H1 (cell line): ENCODE measurements at regions not wholly inside any gene's neighbourhood (a gene's known extent, or its start where the extent isn't known, plus 50 kb on each side); places are given as distances from the start of the nearest gene placed in this dataset.
"Not testable (repeated sequence)": the region's sequence is repeated elsewhere in the genome, so short reads cannot be mapped to it uniquely, and the experiment has no call there.

Experiments
- CTCF ChIA-PET: fragments of 300-600 bp; sonication (Branson Sonifier 250); formaldehyde crosslinking; loops from one replicate; lab custom pipeline; 2021; ENCODE audit not compliant: partially characterized antibody; lab: Charles Lee
- POLR2A ChIA-PET: fragments of 300-600 bp; sonication (Branson Sonifier 250); formaldehyde crosslinking; loops from one replicate; lab custom pipeline; 2021; ENCODE audit warnings: inconsistent platforms; ENCODE audit not compliant: partially characterized antibody; lab: Charles Lee
- DNase-seq, 2 experiments: peaks; one replicate each; pipeline versions ENCODE4 v3.0.0 to v3.0.0-alpha.2; 2010 to 2022; ENCODE audit warnings: low spot score in 2 of 2, low read depth in 1 of 2, mixed read lengths in 1 of 2
- FAIRE-seq: peaks from 2 replicates; lab custom pipeline; 2011; peaks lifted over from hg19 to GRCh38; lab: Jason Lieb, UNC
- H2AFZ ChIP-seq: 2 replicates; pipeline ENCODE4 v1.8.1; 2012; ENCODE audit warnings: low read length, inconsistent platforms
- H2AK5ac ChIP-seq: 2 replicates; pipeline ENCODE4 v1.6.1; 2013; ENCODE audit warnings: low read depth, low read length
- H2BK120ac ChIP-seq: replicated peaks from 2 replicates; pipeline ENCODE3; 2013; ENCODE audit warnings: low read depth, low read length, inconsistent platforms
- H2BK12ac ChIP-seq: 2 replicates; pipeline ENCODE4 v1.6.1; 2013; ENCODE audit warnings: low read depth, low read length
- H2BK15ac ChIP-seq: 2 replicates; pipeline ENCODE4 v1.6.1; 2013; ENCODE audit warnings: low read length
- H2BK20ac ChIP-seq: 2 replicates; pipeline ENCODE4 v1.6.1; 2013; ENCODE audit warnings: low read length
- H2BK5ac ChIP-seq: 2 replicates; pipeline ENCODE4 v1.6.1; 2013; ENCODE audit warnings: low read depth, low read length
- H3K14ac ChIP-seq: 2 replicates; pipeline ENCODE4 v1.6.1; 2013; ENCODE audit warnings: inconsistent platforms; ENCODE audit not compliant: insufficient read length
- H3K18ac ChIP-seq: 2 replicates; pipeline ENCODE4 v1.6.1; 2013; ENCODE audit warnings: low read length; ENCODE audit errors: extremely low read depth
- H3K23ac ChIP-seq: 2 replicates; pipeline ENCODE4 v1.6.1; 2013; ENCODE audit warnings: inconsistent platforms; ENCODE audit not compliant: insufficient read length
- H3K23me2 ChIP-seq: 2 replicates; pipeline ENCODE4 v1.6.1; 2013; ENCODE audit warnings: low read depth, low read length
- H3K27ac ChIP-seq: 2 replicates; pipeline ENCODE4 v1.6.1; 2011; ENCODE audit warnings: low read depth, low read length, inconsistent platforms
- H3K27me3 ChIP-seq, 4 experiments: replicated peaks in 1 of 4; 1 replicate in 1 of 4; 2 replicates in 3 of 4; pipeline versions ENCODE4 v1.6.1 to v1.8.1; 2011 to 2013; ENCODE audit warnings: low read length in 3 of 4, mild to moderate bottlenecking in 3 of 4, inconsistent platforms in 2 of 4, mixed read lengths in 2 of 4, moderate library complexity in 1 of 4; ENCODE audit not compliant: control insufficient read depth in 3 of 4, insufficient read depth in 3 of 4; ENCODE audit errors: extremely low read depth in 1 of 4
- H3K36me3 ChIP-seq, 4 experiments: 2 replicates each; pipeline versions ENCODE4 v1.6.1 to v1.8.1; 2011 to 2013; ENCODE audit warnings: mild to moderate bottlenecking in 4 of 4, low read length in 3 of 4, moderate library complexity in 2 of 4, control low read depth in 1 of 4, inconsistent platforms in 1 of 4; ENCODE audit not compliant: insufficient read depth in 4 of 4, control insufficient read depth in 2 of 4
- H3K4ac ChIP-seq: replicated peaks from 2 replicates; pipeline ENCODE3; 2013; ENCODE audit warnings: low read length, low read depth, mixed read lengths, inconsistent platforms; ENCODE audit not compliant: insufficient read length
- H3K4me1 ChIP-seq, 4 experiments: replicated peaks in 1 of 4; 1 replicate in 1 of 4; 2 replicates in 3 of 4; pipeline versions ENCODE4 v1.6.1 to v1.8.1; 2011 to 2013; ENCODE audit warnings: low read length in 3 of 4, inconsistent platforms in 2 of 4, mixed read lengths in 1 of 4; ENCODE audit not compliant: insufficient read depth in 4 of 4, control insufficient read depth in 3 of 4
- H3K4me2 ChIP-seq, 2 experiments: 2 replicates each; pipeline versions ENCODE4 v1.6.1 to v1.8.1; 2011 to 2013; ENCODE audit warnings: low read depth in 2 of 2, low read length in 2 of 2, control low read depth in 1 of 2, inconsistent platforms in 1 of 2, mild to moderate bottlenecking in 1 of 2; ENCODE audit not compliant: insufficient read depth in 1 of 2
- H3K4me3 ChIP-seq, 4 experiments: fragments of 200-600, 300-600 bp in 1 of 4; sonication (generic), shearing (Covaris generic), sonication (Bioruptor Twin) in 1 of 4; 2 replicates each; pipeline versions ENCODE4 v1.5.1 to v1.8.1; 2011 to 2016; ENCODE audit warnings: low read length in 4 of 4, low read depth in 3 of 4, control low read depth in 2 of 4, inconsistent platforms in 2 of 4, mild to moderate bottlenecking in 2 of 4, mixed read lengths in 1 of 4, moderate library complexity in 1 of 4; ENCODE audit not compliant: insufficient read depth in 2 of 4; ENCODE audit errors: extremely low read depth in 1 of 4
- H3K56ac ChIP-seq: replicated peaks from 2 replicates; pipeline ENCODE3; 2013; ENCODE audit warnings: low read depth, mild to moderate bottlenecking, mixed read lengths, low read length, inconsistent platforms; ENCODE audit not compliant: insufficient read length
- H3K79me1 ChIP-seq: 2 replicates; pipeline ENCODE4 v1.6.1; 2013; ENCODE audit warnings: low read depth, low read length, control low read depth
- H3K79me2 ChIP-seq, 2 experiments: 2 replicates each; pipeline versions ENCODE4 v1.6.1 to v1.8.1; 2012 to 2013; ENCODE audit warnings: low read length in 2 of 2, mild to moderate bottlenecking in 2 of 2, inconsistent platforms in 1 of 2; ENCODE audit not compliant: insufficient read depth in 2 of 2, control insufficient read depth in 1 of 2
- H3K9ac ChIP-seq, 4 experiments: replicated peaks in 1 of 4; 1 replicate in 1 of 4; 2 replicates in 3 of 4; pipeline versions ENCODE4 v1.6.1 to v1.8.1; 2011 to 2013; ENCODE audit warnings: low read depth in 3 of 4, low read length in 3 of 4, control low read depth in 2 of 4, mild to moderate bottlenecking in 2 of 4, moderate library complexity in 2 of 4, inconsistent platforms in 1 of 4; ENCODE audit errors: extremely low read depth in 1 of 4
- H3K9me3 ChIP-seq, 2 experiments: 2 replicates each; pipeline versions ENCODE4 v1.6.1 to v1.8.1; 2012 to 2013; ENCODE audit warnings: mild to moderate bottlenecking in 2 of 2, moderate library complexity in 2 of 2, control low read depth in 1 of 2, inconsistent platforms in 1 of 2, low read depth in 1 of 2, low read length in 1 of 2, mixed read lengths in 1 of 2; ENCODE audit not compliant: insufficient read depth in 2 of 2
- H4K20me1 ChIP-seq, 2 experiments: replicated peaks in 1 of 2; 2 replicates each; pipeline versions ENCODE3 to v1.8.1; 2011 to 2013; ENCODE audit warnings: inconsistent platforms in 2 of 2, low read length in 2 of 2, mild to moderate bottlenecking in 1 of 2; ENCODE audit not compliant: insufficient read depth in 2 of 2, control insufficient read depth in 1 of 2
- H4K5ac ChIP-seq: 2 replicates; pipeline ENCODE4 v1.6.1; 2013; ENCODE audit warnings: low read length, low read depth, mixed read lengths, inconsistent platforms; ENCODE audit not compliant: insufficient read length
- H4K8ac ChIP-seq: 2 replicates; pipeline ENCODE4 v1.8.0; 2013; ENCODE audit warnings: mild to moderate bottlenecking, moderate library complexity, low read length, inconsistent platforms; ENCODE audit not compliant: insufficient read depth; ENCODE audit errors: extremely low read depth
- H4K91ac ChIP-seq: replicated peaks from 2 replicates; pipeline ENCODE3; 2013; ENCODE audit warnings: low read length, mixed read lengths, inconsistent platforms; ENCODE audit not compliant: insufficient read length
- KDM1A ChIP-seq: fragments of 200-600, 300-600 bp; sonication (generic); IDR thresholded peaks from 2 replicates; pipeline ENCODE4 v1.7.1; 2016; ENCODE audit warnings: mild to moderate bottlenecking, low read length, borderline replicate concordance
- RNF2 ChIP-seq: fragments of 200-900, 300-1000 bp; sonication (generic); IDR thresholded peaks from 2 replicates; pipeline ENCODE4 v1.7.1; 2016; ENCODE audit warnings: borderline replicate concordance, low read depth, mild to moderate bottlenecking, antibody characterized with exemption, low read length; ENCODE audit not compliant: poor library complexity, severe bottlenecking; ENCODE audit errors: missing control alignments
- SUZ12 ChIP-seq: fragments of 200-600 bp; sonication (generic); IDR thresholded peaks from 2 replicates; pipeline ENCODE4 v1.6.1; 2012; ENCODE audit warnings: mild to moderate bottlenecking, inconsistent platforms, low read length, moderate library complexity, mixed read lengths
- WGBS, 2 experiments: shearing (Covaris generic) in 1 of 2; methylation state at CpG; one replicate each; pipeline versions ENCODE4 v1.1.6 to v1.1.7; 2013 to 2015; ENCODE audit warnings: low lambda C conversion rate in 2 of 2, mixed read lengths in 2 of 2, inconsistent platforms in 1 of 2, low coverage in 1 of 2, missing lambda C conversion rate in 1 of 2; ENCODE audit not compliant: insufficient replicate concordance in 2 of 2, insufficient coverage in 1 of 2, insufficient read length in 1 of 2; ENCODE audit errors: extremely low coverage in 1 of 2, missing lambda C conversion rate in 1 of 2; 5-methylcytosine and 5-hydroxymethylcytosine counted together

DNA sequence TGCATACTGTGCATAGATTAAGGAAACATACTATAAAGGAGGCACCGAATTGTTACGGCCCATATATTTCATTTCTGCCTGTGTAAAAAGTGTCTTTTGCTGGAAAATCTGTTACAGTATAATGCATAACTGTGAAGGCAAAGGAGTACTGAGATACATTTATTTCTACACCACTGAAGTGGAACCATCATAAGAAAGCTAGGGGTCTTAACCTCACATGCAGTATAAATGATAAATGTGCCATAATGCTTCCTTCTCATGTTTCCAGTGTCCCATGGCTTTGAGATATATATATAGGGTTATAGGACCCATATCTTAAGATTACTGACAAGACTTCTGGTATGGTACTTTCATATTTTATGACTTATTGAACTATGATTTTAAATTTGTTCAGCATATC, 713.8 kb upstream of the PABPC4L start (continued):
- no peak for TF ChIP-seq RNF2
- no peak for TF ChIP-seq SUZ12
- no peak for TF ChIP-seq KDM1A

DNA sequence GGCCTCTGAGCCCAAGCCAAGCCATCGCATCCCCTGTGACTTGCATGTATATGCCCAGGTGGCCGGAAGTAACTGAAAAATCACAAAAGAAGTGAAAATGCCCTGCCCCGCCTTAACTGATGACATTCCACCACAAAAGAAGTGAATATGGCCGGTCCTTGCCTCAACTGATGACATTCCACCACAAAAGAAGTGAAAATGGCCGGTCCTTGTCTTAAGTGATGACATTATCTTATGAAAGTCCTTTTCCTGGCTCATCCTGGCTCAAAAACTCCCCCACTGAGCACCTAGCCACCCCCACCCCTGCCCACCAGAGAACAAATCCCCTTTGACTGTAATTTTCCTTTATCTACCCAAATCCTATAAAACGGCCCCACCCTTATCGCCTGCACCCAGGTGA, 712.7 kb upstream of the PABPC4L start:
- CTCF ChIA-PET, H3K9ac ChIP-seq, H3K23me2 ChIP-seq, H4K20me1 ChIP-seq, H3K23ac ChIP-seq, H4K8ac ChIP-seq, H4K5ac ChIP-seq, H3K18ac ChIP-seq, H2BK12ac ChIP-seq, H3K4ac ChIP-seq, H4K91ac ChIP-seq, H3K56ac ChIP-seq, H2BK15ac ChIP-seq, H3K4me2 ChIP-seq, DNase-seq, H3K4me3 ChIP-seq, H2AFZ ChIP-seq, H3K14ac ChIP-seq, H2BK20ac ChIP-seq, H2BK120ac ChIP-seq, H2AK5ac ChIP-seq, H3K9me3 ChIP-seq, H3K79me1 ChIP-seq, POLR2A ChIA-PET, H3K27ac ChIP-seq, H3K4me1 ChIP-seq, H3K27me3 ChIP-seq, FAIRE-seq, H2BK5ac ChIP-seq, H3K79me2 ChIP-seq, H3K36me3 ChIP-seq: not testable (repeated sequence)
- WGBS, 2 experiments = 79% methylated on average over 7 of the region's 7 CpGs; no CpG with 5 or more reads in 1 of the 2 experiments
